HUES48 (cell line): ENCODE measurements at regions not wholly inside any gene's neighbourhood (a gene's known extent, or its start where the extent isn't known, plus 50 kb on each side); places are given as distances from the start of the nearest gene placed in this dataset.

Experiments used
- H3K27ac ChIP-seq: one replicate; pipeline ENCODE4 v1.7.0; 2013; ENCODE audit warnings: low read depth, low read length, inconsistent platforms
- H3K27me3 ChIP-seq: 2 replicates; pipeline ENCODE4 v1.6.1; 2013; ENCODE audit warnings: mild to moderate bottlenecking, low read length; ENCODE audit not compliant: control insufficient read depth, insufficient read depth
- H3K36me3 ChIP-seq: 2 replicates; pipeline ENCODE4 v1.6.1; 2013; ENCODE audit warnings: low read length; ENCODE audit not compliant: control insufficient read depth, insufficient read depth
- H3K4me1 ChIP-seq: 2 replicates; pipeline ENCODE4 v1.6.1; 2013; ENCODE audit warnings: mild to moderate bottlenecking, low read length; ENCODE audit not compliant: control insufficient read depth, insufficient read depth
- H3K4me3 ChIP-seq: 2 replicates; pipeline ENCODE4 v1.5.1; 2013; ENCODE audit warnings: mild to moderate bottlenecking, low read depth, low read length
- H3K9ac ChIP-seq: 2 replicates; pipeline ENCODE4 v1.6.1; 2013; ENCODE audit warnings: mild to moderate bottlenecking, low read depth, low read length, moderate library complexity
- H3K9me3 ChIP-seq: 2 replicates; pipeline ENCODE4 v1.6.1; 2013; ENCODE audit warnings: low read length; ENCODE audit not compliant: control insufficient read depth, insufficient read depth

DNA sequence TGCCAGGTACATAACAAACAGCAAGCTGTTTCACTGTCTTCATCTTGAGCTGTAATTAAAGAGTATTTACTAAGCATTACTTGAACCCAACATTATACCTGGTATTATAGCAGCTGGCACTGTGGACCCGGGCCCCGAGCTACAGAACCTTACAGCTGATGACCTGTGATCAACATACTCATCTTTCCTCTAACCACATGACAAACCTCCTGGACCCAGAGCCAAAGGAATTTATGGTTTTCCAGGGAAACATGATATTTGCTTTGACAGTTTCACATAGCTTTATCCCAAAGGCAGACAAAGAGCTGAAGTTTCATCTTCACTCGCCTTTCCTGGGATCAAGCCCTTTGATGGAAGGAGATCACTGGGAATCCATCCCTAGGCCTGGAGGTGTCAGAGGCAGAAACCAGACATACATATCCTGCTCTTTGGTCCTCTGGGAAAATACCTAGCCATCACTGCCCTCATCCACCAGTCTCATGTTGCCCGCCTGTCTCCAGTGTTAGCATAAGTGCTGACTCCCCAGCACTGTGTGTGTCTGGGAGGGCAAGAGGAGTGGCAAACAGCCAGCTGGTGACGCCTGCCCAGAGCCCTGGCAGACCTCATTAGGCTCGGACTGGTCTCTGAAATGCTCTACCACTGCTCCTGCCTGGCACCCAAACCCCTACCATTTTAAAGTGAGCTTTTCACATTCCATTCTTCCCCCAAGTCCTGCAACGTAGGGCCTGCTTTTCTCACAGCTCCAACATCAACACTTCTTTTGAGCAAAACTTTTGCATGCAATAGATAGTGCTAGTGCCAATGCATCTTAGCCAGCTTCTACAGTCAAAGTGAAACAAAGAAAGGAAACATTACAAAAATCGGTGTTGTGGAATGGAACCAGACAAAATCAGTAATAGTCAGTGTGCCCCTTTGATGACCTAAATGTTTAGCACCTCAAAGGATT, 138.8 kb upstream of the CTAGE1 start:
- Histone ChIP-seq H3K27me3 (peaks cover 51% of the 10 kb centered on the region), H3K4me1 (peaks cover 35% of the 10 kb centered on the region), H3K36me3 (no peaks in the 10 kb centered on the region), H3K9me3 (no peaks in the 10 kb centered on the region), H3K9ac (no peak overlapping the region), H3K27ac (no peak overlapping the region), H3K4me3 (no peak overlapping the region)

DNA sequence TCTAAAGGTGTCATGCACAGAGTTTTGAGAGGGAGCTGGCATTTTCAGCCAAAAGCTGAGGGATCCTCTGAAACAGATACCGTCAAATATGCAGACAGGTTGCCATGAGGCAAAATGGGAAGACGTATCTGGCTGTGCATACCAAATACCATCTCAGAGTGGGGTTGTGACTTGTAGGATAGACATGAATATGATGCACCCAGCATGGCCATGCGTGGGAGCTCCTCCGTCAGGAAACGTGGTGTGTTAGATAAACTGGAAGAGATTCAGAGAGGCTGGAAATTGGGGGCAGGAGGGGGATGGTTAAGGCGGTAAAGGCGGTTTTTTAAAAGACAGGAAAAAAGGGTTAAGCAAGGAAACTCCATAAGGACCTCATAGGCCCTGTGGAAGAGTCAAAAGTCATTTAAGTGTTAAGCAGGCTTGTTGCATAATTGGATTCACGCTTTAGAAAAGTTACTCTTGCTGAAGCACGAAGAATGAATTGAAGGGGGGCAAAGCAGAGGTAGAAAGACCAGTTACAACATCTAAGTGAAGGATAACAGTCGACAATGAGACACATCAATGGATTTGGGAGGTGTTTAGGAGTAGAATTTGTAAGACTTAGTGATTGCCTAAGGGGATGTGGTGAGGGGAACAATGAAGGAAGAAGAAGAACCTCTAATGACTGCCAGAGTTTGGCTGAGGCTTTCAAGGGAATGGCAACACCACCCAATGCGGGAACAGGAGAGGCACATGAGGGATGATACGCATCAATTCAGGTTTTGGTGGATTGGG, 139.6 kb upstream of the CTAGE1 start:
- no peaks in the 10 kb centered on the region for H3K36me3 ChIP-seq
- no peak overlapping the region for H3K4me3 ChIP-seq
- no peaks in the 10 kb centered on the region for H3K9me3 ChIP-seq
- H3K4me1 ChIP-seq: peaks cover 35% of the 10 kb centered on the region
- H3K9ac ChIP-seq: no peak overlapping the region
- H3K27me3 ChIP-seq: peaks cover 60% of the 10 kb centered on the region
- H3K27ac ChIP-seq: no peak overlapping the region

DNA sequence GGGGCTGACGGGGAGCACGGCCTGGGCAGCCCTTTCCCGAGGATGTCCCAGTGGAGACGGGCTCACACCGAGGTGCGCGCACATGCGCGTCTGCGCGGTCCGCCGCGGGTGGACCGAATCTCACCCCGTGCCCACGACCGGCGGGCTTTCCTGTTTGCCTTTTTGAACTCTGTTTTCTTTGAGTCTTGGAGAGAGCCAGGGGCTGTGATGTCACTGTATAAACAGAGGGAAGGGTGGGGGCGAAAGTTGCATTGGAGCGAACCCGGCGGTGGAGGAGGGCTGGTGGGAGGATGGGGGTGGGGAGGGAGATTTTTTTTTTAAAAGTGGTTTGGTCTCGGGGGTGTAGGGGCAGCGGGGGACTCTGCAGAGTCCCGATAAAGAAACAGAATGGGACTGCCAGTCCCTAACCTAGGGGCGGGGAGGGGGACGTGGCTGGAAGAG, 141.2 kb upstream of the CTAGE1 start:
- Histone ChIP-seq H3K4me3 (peak overlapping the region; percentile 68), H3K4me1 (peaks cover 35% of the 10 kb centered on the region), H3K9ac (no peak overlapping the region), H3K27me3 (peaks cover 70% of the 10 kb centered on the region), H3K27ac (no peak overlapping the region), H3K9me3 (no peaks in the 10 kb centered on the region), H3K36me3 (no peaks in the 10 kb centered on the region)

DNA sequence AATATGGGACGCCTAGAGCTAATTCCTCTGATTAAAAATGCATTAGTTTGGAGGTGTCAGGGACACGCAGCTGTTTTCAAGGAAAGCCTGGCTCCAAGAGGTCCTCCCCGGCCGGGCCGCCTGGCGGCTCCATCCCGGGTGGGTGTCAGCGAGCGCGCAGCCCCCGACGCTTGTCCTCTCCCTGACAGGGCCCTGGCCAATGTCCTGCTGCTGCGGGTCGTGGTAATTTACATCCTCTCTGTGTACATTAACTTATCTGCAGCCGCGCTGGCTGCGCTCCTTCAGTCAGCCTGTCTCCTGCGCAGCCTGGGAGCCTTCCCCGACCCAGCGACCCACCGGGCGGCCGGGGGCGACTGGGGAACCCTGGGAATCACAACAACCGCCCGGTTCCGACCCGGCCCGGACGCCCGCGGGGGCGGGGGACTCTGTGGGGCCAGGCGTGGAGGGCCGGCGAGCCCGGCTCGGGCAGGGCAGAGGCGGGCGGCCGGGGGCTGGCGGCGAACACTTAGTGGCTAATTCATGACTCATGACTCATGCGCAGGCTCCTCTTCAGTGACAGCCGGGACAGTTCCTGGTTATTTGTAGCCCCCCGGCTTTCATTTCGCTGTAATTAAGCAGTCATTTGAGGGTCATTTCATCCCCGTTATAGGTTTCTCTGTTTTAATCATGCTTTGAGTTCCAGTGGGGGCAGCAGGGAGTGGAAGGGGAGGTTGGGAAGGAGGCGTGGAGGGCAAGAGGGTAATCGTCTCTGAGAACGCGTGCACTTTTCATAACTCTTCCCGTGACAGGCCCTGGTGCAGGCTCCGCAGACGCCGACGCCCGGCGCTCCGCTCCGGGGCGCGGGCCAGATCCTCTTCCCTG, 141.9 kb upstream of the CTAGE1 start:
- no peaks in the 10 kb centered on the region for H3K36me3 ChIP-seq
- no peaks in the 10 kb centered on the region for H3K9me3 ChIP-seq
- H3K27ac ChIP-seq: peak overlapping the region; percentile 42
- H3K9ac ChIP-seq: no peak overlapping the region
- peaks cover 70% of the 10 kb centered on the region for H3K27me3 ChIP-seq
- peak overlapping the region; percentile 68 for H3K4me3 ChIP-seq
- peaks cover 35% of the 10 kb centered on the region for H3K4me1 ChIP-seq

DNA sequence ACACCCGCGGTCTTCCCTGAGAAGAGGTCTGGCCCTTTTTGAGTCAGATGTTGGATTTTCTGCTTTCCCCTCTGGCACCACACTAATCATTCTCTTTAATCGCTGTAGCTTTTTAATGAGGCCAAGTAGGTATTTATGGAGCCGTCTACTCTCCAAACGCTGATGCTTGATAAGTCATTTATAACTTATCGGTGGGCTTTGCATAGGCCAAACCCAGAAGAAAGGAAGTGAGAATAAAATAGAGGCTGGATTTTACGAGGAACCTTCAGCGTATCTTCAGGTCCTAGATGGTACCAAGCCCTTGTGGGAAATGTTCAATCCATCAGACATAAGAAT, 142.5 kb upstream of the CTAGE1 start:
- Histone ChIP-seq H3K36me3 (no peaks in the 10 kb centered on the region), H3K9ac (no peak overlapping the region), H3K9me3 (no peaks in the 10 kb centered on the region), H3K4me3 (peak overlapping the region; percentile 68), H3K4me1 (peaks cover 35% of the 10 kb centered on the region), H3K27ac (no peak overlapping the region), H3K27me3 (peaks cover 70% of the 10 kb centered on the region)

DNA sequence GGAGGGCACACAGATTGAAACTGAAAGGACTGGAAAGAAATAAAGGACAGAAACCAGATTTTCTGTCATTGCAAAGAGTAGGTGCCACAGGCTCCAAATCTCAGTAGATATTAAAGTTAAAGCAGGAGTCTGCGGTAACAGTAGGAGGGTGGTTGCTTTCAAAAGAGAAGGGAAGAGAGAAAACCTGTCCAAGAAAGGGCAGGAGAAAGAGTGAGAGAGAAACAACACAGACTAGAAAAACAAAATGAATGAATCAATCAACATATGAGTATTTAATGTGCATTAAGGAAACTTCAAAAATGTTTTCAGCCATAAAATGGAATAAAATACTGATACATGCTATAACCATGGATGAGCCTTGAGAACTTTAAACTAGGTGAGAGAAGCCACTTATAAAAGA, 143.1 kb upstream of the CTAGE1 start:
- Histone ChIP-seq H3K36me3 (no peaks in the 10 kb centered on the region), H3K9me3 (no peaks in the 10 kb centered on the region), H3K9ac (no peak overlapping the region), H3K27ac (no peak overlapping the region), H3K4me3 (no peak overlapping the region), H3K4me1 (peaks cover 35% of the 10 kb centered on the region), H3K27me3 (peaks cover 70% of the 10 kb centered on the region)

DNA sequence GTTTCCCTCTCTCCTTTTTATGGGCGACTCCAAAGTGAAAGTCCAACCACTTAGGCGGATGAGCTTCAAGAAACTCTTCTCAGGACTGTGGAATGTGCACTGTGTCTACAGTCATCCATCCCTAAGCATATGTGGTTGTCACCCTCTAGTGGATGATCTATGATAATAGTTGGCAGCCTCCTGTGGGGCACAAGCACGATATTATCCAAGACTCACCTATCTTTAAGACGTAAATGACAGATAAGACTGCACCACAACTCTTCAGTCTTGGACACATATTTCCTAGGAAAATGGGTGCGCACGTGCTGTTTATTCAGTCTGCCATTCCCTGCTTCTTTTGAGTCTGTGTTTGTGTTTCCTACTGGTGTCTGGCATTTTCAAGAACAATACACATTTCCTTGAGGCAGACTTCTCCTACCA, 145.5 kb upstream of the CTAGE1 start:
- Histone ChIP-seq H3K9me3 (no peaks in the 10 kb centered on the region), H3K27me3 (peaks cover 50% of the 10 kb centered on the region), H3K27ac (no peak overlapping the region), H3K36me3 (no peaks in the 10 kb centered on the region), H3K4me3 (no peak overlapping the region), H3K9ac (no peak overlapping the region), H3K4me1 (peaks cover 16% of the 10 kb centered on the region)

DNA sequence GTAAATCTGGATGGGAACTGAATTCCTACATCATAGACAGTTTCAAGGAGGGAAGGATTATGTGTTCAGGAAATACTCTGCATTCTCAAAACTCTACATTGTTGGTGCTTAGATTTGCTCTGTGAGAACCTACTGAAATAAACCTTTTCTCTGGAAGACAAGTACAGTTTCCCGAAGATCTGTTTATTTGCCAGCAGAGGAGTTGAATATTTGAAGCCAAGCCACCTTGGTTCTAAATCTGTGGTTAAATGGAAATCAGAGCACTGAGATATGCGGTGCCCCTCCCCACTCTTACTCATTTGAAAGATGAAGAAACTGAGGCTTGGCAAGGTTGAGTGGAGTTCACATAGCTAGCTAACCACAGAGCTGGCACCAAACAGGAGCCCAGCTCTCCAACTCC, 146.3 kb upstream of the CTAGE1 start:
- Histone ChIP-seq H3K9ac (no peak overlapping the region), H3K4me1 (peaks cover 14% of the 10 kb centered on the region), H3K4me3 (no peak overlapping the region), H3K27me3 (peaks cover 42% of the 10 kb centered on the region), H3K27ac (no peak overlapping the region), H3K9me3 (no peaks in the 10 kb centered on the region), H3K36me3 (no peaks in the 10 kb centered on the region)

DNA sequence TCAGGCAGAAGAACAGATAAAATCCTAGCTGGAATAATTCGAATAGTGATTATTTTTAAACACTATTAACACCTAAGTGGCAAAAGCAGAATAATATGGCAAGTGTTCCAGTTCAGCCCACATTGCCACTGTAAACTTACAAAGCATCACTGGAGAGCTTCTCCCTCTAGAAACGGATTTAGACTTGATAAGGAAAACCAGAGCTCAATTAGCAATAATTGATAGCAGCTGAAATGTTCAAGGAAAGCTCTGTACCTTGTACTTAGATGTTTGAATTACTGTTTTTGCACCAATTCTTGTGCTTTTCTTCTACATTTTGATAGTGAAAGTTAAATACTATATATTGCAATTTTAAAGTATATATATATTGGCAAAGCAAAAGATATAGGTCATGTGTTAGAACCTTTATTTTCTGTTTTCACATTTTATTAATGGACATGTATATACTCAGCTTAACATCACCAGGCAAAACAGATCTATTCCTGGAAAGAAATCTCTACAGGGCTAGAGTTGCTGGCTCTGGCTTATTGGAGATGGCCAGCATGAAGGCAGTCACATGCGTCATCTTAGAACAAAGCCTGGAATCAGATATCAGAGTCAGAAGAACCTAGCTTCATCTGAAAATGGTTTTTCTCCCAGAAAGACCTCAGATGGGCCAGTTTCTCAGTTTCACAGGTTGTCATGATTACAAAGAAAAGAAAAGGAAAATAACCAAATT, 149.1 kb upstream of the CTAGE1 start:
- no peaks in the 10 kb centered on the region for H3K36me3 ChIP-seq
- no peaks in the 10 kb centered on the region for H3K4me1 ChIP-seq
- no peak overlapping the region for H3K27ac ChIP-seq

DNA sequence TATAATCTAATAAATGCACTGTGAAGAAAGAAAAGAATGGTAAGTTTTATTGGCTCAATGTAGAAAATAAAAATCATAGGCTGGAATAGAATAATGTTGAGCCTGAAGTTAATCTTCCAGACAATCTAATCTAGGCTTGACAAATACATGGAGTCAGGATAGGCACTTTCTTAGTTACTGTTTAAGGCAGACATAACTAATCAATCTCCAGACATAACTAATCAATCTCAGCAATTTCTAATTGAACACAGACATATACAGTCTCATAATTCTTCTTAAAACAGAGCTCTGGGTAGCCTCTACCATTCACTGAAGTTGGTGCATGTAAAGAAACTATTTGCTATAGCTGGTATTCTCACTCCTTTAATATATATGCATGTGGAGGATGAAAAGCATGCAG, 150.1 kb upstream of the CTAGE1 start:
- H3K27ac ChIP-seq: no peak overlapping the region
- no peaks in the 10 kb centered on the region for H3K9me3 ChIP-seq
- H3K9ac ChIP-seq: no peak overlapping the region
- no peaks in the 10 kb centered on the region for H3K4me1 ChIP-seq
- H3K36me3 ChIP-seq: no peaks in the 10 kb centered on the region
- peaks cover 6% of the 10 kb centered on the region; the same call in 1 of the 2 replicates for H3K27me3 ChIP-seq
- H3K4me3 ChIP-seq: no peak overlapping the region

More for the DNA sequence above, 149.1 kb upstream of the CTAGE1 start:
- Histone ChIP-seq H3K27me3 (peaks cover 15% of the 10 kb centered on the region), H3K9me3 (no peaks in the 10 kb centered on the region), H3K4me3 (no peak overlapping the region), H3K9ac (no peak overlapping the region)
